ENCODE measurements at regions not wholly inside any gene's neighbourhood (a gene's known extent, or its start where the extent isn't known, plus 50 kb on each side); places are given as distances from the start of the nearest gene placed in this dataset.

DNA sequence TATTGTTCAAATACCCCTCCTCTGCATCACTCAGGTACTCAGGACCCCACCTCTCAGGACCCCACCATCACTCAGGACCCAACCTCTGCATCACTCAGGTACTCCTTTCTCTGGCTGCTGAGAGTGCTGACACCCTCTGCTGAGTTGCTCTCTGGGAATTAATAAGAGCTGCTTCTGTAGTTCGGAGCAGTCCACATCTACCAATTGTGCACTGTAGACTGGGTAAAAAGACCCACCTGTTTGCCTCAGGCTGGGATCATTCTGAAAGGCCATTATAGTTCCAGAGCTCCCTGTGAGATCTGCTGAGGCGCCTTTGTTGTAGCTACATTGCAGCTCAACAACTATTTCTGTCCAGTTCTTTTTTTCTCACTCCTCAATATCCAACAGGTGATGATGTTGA is 276.3 kb upstream of the MYOCD start:
- no peaks in the 10 kb centered on the region for H3K4me1 ChIP-seq (ENCODE audit: control insufficient read depth, insufficient read depth, low read length)
- no peaks in the 10 kb centered on the region for H3K9me3 ChIP-seq (ENCODE audit: control insufficient read depth, insufficient read depth, low read depth, low read length)
- POLR2A ChIA-PET = no interaction called here
- intact Hi-C loops (cut with micrococcal nuclease; ENCODE audit: unreplicated experiment) = no loop called here
- CTCF ChIA-PET = no interaction called here
- TF ChIP-seq SIN3A (IDR thresholded peaks at IDR 0.05; ENCODE audit: borderline replicate concordance, insufficient read depth, low read depth, low read length) (no peak), TCF7L2 (IDR thresholded peaks at IDR 0.05; ENCODE audit: low read depth, low read length) (no peak), POLR2AphosphoS5 (IDR thresholded peaks at IDR 0.05; ENCODE audit: low read depth, low read length) (no peak)
- TF ChIP-seq, protein P1, sequence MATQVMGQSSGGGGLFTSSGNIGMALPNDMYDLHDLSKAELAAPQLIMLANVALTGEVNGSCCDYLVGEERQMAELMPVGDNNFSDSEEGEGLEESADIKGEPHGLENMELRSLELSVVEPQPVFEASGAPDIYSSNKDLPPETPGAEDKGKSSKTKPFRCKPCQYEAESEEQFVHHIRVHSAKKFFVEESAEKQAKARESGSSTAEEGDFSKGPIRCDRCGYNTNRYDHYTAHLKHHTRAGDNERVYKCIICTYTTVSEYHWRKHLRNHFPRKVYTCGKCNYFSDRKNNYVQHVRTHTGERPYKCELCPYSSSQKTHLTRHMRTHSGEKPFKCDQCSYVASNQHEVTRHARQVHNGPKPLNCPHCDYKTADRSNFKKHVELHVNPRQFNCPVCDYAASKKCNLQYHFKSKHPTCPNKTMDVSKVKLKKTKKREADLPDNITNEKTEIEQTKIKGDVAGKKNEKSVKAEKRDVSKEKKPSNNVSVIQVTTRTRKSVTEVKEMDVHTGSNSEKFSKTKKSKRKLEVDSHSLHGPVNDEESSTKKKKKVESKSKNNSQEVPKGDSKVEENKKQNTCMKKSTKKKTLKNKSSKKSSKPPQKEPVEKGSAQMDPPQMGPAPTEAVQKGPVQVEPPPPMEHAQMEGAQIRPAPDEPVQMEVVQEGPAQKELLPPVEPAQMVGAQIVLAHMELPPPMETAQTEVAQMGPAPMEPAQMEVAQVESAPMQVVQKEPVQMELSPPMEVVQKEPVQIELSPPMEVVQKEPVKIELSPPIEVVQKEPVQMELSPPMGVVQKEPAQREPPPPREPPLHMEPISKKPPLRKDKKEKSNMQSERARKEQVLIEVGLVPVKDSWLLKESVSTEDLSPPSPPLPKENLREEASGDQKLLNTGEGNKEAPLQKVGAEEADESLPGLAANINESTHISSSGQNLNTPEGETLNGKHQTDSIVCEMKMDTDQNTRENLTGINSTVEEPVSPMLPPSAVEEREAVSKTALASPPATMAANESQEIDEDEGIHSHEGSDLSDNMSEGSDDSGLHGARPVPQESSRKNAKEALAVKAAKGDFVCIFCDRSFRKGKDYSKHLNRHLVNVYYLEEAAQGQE (IDR thresholded peaks at IDR 0.05; ENCODE audit: insufficient read depth in 1 of 2, low read depth in 2 of 2, low read length in 1 of 2) = no peak
- TF ChIP-seq, protein P2, sequence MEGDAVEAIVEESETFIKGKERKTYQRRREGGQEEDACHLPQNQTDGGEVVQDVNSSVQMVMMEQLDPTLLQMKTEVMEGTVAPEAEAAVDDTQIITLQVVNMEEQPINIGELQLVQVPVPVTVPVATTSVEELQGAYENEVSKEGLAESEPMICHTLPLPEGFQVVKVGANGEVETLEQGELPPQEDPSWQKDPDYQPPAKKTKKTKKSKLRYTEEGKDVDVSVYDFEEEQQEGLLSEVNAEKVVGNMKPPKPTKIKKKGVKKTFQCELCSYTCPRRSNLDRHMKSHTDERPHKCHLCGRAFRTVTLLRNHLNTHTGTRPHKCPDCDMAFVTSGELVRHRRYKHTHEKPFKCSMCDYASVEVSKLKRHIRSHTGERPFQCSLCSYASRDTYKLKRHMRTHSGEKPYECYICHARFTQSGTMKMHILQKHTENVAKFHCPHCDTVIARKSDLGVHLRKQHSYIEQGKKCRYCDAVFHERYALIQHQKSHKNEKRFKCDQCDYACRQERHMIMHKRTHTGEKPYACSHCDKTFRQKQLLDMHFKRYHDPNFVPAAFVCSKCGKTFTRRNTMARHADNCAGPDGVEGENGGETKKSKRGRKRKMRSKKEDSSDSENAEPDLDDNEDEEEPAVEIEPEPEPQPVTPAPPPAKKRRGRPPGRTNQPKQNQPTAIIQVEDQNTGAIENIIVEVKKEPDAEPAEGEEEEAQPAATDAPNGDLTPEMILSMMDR (IDR thresholded peaks at IDR 0.05) = no peak
- DNase-seq (ENCODE audit: low read depth, low spot score) (no peak), ATAC-seq (no peak)
- H3K36me3 ChIP-seq (ENCODE audit: control insufficient read depth, insufficient read depth, low read length) = no peaks in the 10 kb centered on the region
- in situ Hi-C loops (cut with HindIII; ENCODE audit: low pct_unique_long_range_greater_than_20kb, low sequenced_read_pairs) = no loop called here
- no peak overlapping the region for H3K4me3 ChIP-seq (ENCODE audit: low read depth in 2 of 2, low read length in 2 of 2)
- BruUV-seq (replicated peaks) = no TSS peak
- H3K27ac ChIP-seq (ENCODE audit: low read length) = no peak overlapping the region
- H3K27me3 ChIP-seq (ENCODE audit: control insufficient read depth, insufficient read depth, low read length) = no peaks in the 10 kb centered on the region

DNA sequence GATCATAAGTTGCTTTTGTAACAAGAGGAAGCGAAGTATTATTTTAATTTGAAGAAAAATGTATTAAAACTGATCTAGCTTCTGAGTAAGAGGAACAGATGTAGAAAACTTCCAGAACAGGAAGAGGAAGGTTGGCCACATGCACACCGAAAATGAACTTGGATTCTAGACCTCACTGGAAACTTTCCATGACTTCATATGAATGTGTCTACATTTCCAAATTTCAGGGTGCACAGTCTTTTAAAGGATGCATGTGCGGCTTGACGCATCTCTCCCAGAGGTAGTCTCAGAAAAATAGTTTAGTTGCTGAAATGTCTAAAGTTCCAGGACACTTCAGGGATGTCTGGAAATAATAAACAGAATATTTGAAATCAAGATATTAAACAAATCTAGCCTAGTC is 275.1 kb upstream of the MYOCD start:
- Histone ChIP-seq H3K4me1 (ENCODE audit: control insufficient read depth, insufficient read depth, low read length) (no peaks in the 10 kb centered on the region), H3K4me3 (ENCODE audit: low read depth in 2 of 2, low read length in 2 of 2) (no peak overlapping the region), H3K27me3 (ENCODE audit: control insufficient read depth, insufficient read depth, low read length) (no peaks in the 10 kb centered on the region), H3K36me3 (ENCODE audit: control insufficient read depth, insufficient read depth, low read length) (no peaks in the 10 kb centered on the region), H3K9me3 (ENCODE audit: control insufficient read depth, insufficient read depth, low read depth, low read length) (no peaks in the 10 kb centered on the region), H3K27ac (ENCODE audit: low read length) (no peak overlapping the region)
- in situ Hi-C loops (cut with HindIII; ENCODE audit: low pct_unique_long_range_greater_than_20kb, low sequenced_read_pairs) = no loop called here
- no peak for TF ChIP-seq TCF7L2 (IDR thresholded peaks at IDR 0.05; ENCODE audit: low read depth, low read length)
- TF ChIP-seq, protein P2 (IDR thresholded peaks at IDR 0.05) = no peak
- TF ChIP-seq SIN3A (IDR thresholded peaks at IDR 0.05; ENCODE audit: borderline replicate concordance, insufficient read depth, low read depth, low read length) = no peak
- TF ChIP-seq, protein P1 (IDR thresholded peaks at IDR 0.05; ENCODE audit: insufficient read depth in 1 of 2, low read depth in 2 of 2, low read length in 1 of 2) = no peak
- no peak for TF ChIP-seq POLR2AphosphoS5 (IDR thresholded peaks at IDR 0.05; ENCODE audit: low read depth, low read length)
- BruUV-seq (replicated peaks) = no TSS peak
- ATAC-seq (no peak), DNase-seq (ENCODE audit: low read depth, low spot score) (no peak)
- ChIA-PET CTCF (no interaction called here), POLR2A (no interaction called here)
- intact Hi-C loops (cut with micrococcal nuclease; ENCODE audit: unreplicated experiment) = no loop called here
